ENCODE measurements at regions not wholly inside any gene's neighbourhood (a gene's known extent, or its start where the extent isn't known, plus 50 kb on each side); places are given as distances from the start of the nearest gene placed in this dataset.
"Not testable (repeated sequence)": the region's sequence is repeated elsewhere in the genome, so short reads cannot be mapped to it uniquely, and the experiment has no call there.

- WGBS, result 88% methylated on average over 11 of the region's 13 CpGs
- not testable (repeated sequence) for H3K27ac ChIP-seq; H3K27me3 ChIP-seq; H3K4me3 ChIP-seq; H3K4me1 ChIP-seq; H3K36me3 ChIP-seq; H3K9me3 ChIP-seq; DNase-seq (ENCODE audit: low spot score in 2 of 2)
These were observed 93.3 kb downstream of the ANKRD30BL start for GRCh38 chr2:132068407-132068806.

GRCh38 chr2:132065391-132065790, 96.4 kb downstream of the ANKRD30BL start:
- not testable (repeated sequence) for H3K27ac ChIP-seq; H3K4me3 ChIP-seq; H3K4me1 ChIP-seq; H3K27me3 ChIP-seq; H3K9me3 ChIP-seq; H3K36me3 ChIP-seq; DNase-seq (ENCODE audit: low spot score in 2 of 2)
- 100% methylated on average over 1 of the region's 2 CpGs for WGBS

- not testable (repeated sequence) for H3K4me3 ChIP-seq; H3K27ac ChIP-seq; DNase-seq (ENCODE audit: low spot score in 2 of 2); H3K9me3 ChIP-seq; H3K36me3 ChIP-seq
- 55% methylated on average over 5 of the region's 5 CpGs for WGBS
- peaks cover 41% of the 10 kb centered on the region for H3K27me3 ChIP-seq
- H3K4me1 ChIP-seq, result peaks cover 14% of the 10 kb centered on the region
These were observed 122.0 kb downstream of the ANKRD30BL start for GRCh38 chr2:132039609-132040236.

- 7% methylated on average over 1 of the region's 1 CpG for WGBS
- H3K4me3 ChIP-seq, result peak overlapping the region; percentile 52
- H3K36me3 ChIP-seq; H3K27ac ChIP-seq; H3K9me3 ChIP-seq; DNase-seq (ENCODE audit: low spot score in 2 of 2): not testable (repeated sequence)
- peaks cover 41% of the 10 kb centered on the region for H3K27me3 ChIP-seq
- H3K4me1 ChIP-seq, result peaks cover 14% of the 10 kb centered on the region
These were observed 122.9 kb downstream of the ANKRD30BL start for GRCh38 chr2:132038883-132039235.

GRCh38 chr2:132038179-132038882, 123.4 kb downstream of the ANKRD30BL start:
- TF ChIP-seq EP300 (IDR thresholded peaks at IDR 0.05), result no peak
- TF ChIP-seq CTCF (IDR thresholded peaks at IDR 0.05), result no peak
- no peak for TF ChIP-seq POLR2AphosphoS5 (IDR thresholded peaks at IDR 0.05)
- TF ChIP-seq POLR2A (IDR thresholded peaks at IDR 0.05), result no peak
- H3K27ac ChIP-seq, result no peak overlapping the region
- H3K4me3 ChIP-seq, result peak overlapping the region; percentile 52
- H3K9me3 ChIP-seq, result no peaks in the 10 kb centered on the region
- H3K36me3 ChIP-seq, result no peaks in the 10 kb centered on the region
- H3K4me1 ChIP-seq, result peaks cover 14% of the 10 kb centered on the region
- peaks cover 41% of the 10 kb centered on the region for H3K27me3 ChIP-seq
- DNase-seq (ENCODE audit: low spot score in 2 of 2), result no peak
- WGBS, result 1% methylated on average over 74 of the region's 84 CpGs

- Histone ChIP-seq H3K27me3 (peaks cover 41% of the 10 kb centered on the region), H3K4me3 (peak overlapping the region; percentile 52), H3K27ac (no peak overlapping the region), H3K4me1 (peaks cover 14% of the 10 kb centered on the region), H3K36me3 (no peaks in the 10 kb centered on the region), H3K9me3 (no peaks in the 10 kb centered on the region)
- 5% methylated on average over 15 of the region's 53 CpGs for WGBS
- no peak for TF ChIP-seq EP300 (IDR thresholded peaks at IDR 0.05)
- TF ChIP-seq POLR2AphosphoS5 (IDR thresholded peaks at IDR 0.05), result no peak
- no peak for TF ChIP-seq POLR2A (IDR thresholded peaks at IDR 0.05)
- TF ChIP-seq CTCF (IDR thresholded peaks at IDR 0.05), result no peak
- DNase-seq (ENCODE audit: low spot score in 2 of 2), result no peak
These were observed 124.1 kb downstream of the ANKRD30BL start for GRCh38 chr2:132037527-132038178.

- 72% methylated on average over 2 of the region's 2 CpGs for WGBS
- Histone ChIP-seq H3K9me3 (no peaks in the 10 kb centered on the region), H3K36me3 (no peaks in the 10 kb centered on the region), H3K27ac (no peak overlapping the region), H3K4me3 (no peak overlapping the region), H3K4me1 (peaks cover 14% of the 10 kb centered on the region), H3K27me3 (peaks cover 30% of the 10 kb centered on the region)
- TF ChIP-seq CTCF (IDR thresholded peaks at IDR 0.05), result no peak
- no peak for TF ChIP-seq EP300 (IDR thresholded peaks at IDR 0.05)
- no peak for TF ChIP-seq POLR2A (IDR thresholded peaks at IDR 0.05)
- no peak for TF ChIP-seq POLR2AphosphoS5 (IDR thresholded peaks at IDR 0.05)
- no peak for DNase-seq (ENCODE audit: low spot score in 2 of 2)
These were observed 127.1 kb downstream of the ANKRD30BL start for GRCh38 chr2:132034646-132035045.
